Thyroid gland (tissue), 4 donors: ENCODE measurements at regions not wholly inside any gene's neighbourhood (a gene's known extent, or its start where the extent isn't known, plus 50 kb on each side); places are given as distances from the start of the nearest gene placed in this dataset.

Experiments used
- POLR2A ChIP-seq, 2 donors: fragments of 450-650 bp; IDR thresholded peaks; one replicate each; pipeline ENCODE4 v1.6.1; 2017; ENCODE audit warnings: antibody characterized with exemption in 2 of 2, mild to moderate bottlenecking in 2 of 2, moderate library complexity in 1 of 2
- TF ChIP-seq, protein P1 (sequence below), 6 experiments: fragments of 200-600 bp in 3 of 6; fragments of 450-650 bp in 3 of 6; sonication (generic) in 3 of 6; IDR thresholded peaks; one replicate each; pipeline ENCODE4 v1.5.1; 2016 to 2019; ENCODE audit warnings: antibody characterized with exemption in 6 of 6, mild to moderate bottlenecking in 2 of 6, inconsistent platforms in 1 of 6, moderate library complexity in 1 of 6

DNA sequence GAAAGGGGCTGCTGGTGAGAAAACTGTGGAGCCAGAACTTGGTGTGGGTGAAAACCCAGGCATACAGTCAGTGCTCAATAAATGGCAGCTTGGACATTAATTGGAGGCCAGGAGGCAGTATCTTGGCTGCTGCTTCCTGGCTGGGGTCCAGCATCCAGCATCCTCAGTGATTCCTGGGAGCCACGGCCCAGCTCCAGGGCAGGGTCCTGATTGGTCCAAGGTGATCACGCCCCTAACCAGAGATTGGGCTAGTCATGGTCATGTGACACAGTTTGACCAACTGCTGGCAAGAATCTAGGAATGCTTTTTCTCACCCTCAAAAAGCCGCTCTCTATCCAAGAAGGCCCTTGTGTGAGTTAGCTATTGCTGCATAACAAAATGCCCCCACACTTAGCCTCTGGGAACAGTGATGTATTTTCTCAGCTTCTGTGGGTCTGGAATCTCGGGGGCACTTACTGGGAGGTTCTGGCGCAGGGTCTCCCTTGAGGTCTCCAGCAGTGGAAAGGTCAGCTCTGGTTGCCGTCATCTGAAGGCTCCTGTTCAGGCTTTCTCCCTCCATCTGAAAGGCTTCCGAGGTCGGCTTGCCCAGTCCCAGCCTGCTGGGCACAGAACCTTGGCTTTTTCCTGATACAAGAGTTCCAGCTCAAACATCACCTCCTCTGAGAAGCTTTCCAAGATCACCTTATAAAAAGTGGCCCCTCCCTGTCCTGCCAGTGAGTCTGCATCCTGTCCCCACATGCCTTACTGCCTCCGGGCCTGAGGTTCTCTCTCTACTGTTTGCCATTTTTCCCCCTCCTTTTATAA lies 119.2 kb upstream of the NCOR2 start:
- TF ChIP-seq, protein P1, sequence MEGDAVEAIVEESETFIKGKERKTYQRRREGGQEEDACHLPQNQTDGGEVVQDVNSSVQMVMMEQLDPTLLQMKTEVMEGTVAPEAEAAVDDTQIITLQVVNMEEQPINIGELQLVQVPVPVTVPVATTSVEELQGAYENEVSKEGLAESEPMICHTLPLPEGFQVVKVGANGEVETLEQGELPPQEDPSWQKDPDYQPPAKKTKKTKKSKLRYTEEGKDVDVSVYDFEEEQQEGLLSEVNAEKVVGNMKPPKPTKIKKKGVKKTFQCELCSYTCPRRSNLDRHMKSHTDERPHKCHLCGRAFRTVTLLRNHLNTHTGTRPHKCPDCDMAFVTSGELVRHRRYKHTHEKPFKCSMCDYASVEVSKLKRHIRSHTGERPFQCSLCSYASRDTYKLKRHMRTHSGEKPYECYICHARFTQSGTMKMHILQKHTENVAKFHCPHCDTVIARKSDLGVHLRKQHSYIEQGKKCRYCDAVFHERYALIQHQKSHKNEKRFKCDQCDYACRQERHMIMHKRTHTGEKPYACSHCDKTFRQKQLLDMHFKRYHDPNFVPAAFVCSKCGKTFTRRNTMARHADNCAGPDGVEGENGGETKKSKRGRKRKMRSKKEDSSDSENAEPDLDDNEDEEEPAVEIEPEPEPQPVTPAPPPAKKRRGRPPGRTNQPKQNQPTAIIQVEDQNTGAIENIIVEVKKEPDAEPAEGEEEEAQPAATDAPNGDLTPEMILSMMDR (IDR thresholded peaks at IDR 0.05), result no peak
- no peak for TF ChIP-seq POLR2A (IDR thresholded peaks at IDR 0.05)
